GM13977 (cell line): ENCODE measurements at regions not wholly inside any gene's neighbourhood (a gene's known extent, or its start where the extent isn't known, plus 50 kb on each side); places are given as distances from the start of the nearest gene placed in this dataset.

ENCODE experiments used
- DNase-seq: peaks from one replicate; pipeline ENCODE4 v3.0.0; 2012; ENCODE audit warnings: low spot score
- CTCF ChIP-seq: IDR thresholded peaks from 2 replicates; pipeline ENCODE4 v1.5.1; 2012; ENCODE audit warnings: mild to moderate bottlenecking, control low read depth; ENCODE audit not compliant: insufficient read depth; ENCODE audit errors: extremely low read depth, missing control alignments
- in situ Hi-C: fragments of 300-500 bp; cut with MboI; formaldehyde crosslinking; loops from one replicate; pipeline ENCODE4 v1.12.0; 2022; ENCODE audit warnings: low sequenced_read_pairs, low pct_unique_long_range_greater_than_20kb, mixed read lengths, inconsistent platforms; ENCODE audit not compliant: unreplicated experiment

- no peak for DNase-seq
- no peak for TF ChIP-seq CTCF
- in situ Hi-C loops: no loop called here
Measured at GRCh38 chr7:135731-136645, 56.4 kb upstream of the FAM20C start.

- in situ Hi-C loops: no loop called here
- no peak for TF ChIP-seq CTCF
- DNase-seq: no peak
Measured at GRCh38 chr7:137094-137891, 55.1 kb upstream of the FAM20C start.

GRCh38 chr7:139131-139530, 53.2 kb upstream of the FAM20C start:
- in situ Hi-C loops: no loop called here
- no peak for TF ChIP-seq CTCF

GRCh38 chr7:139561-140243, 52.7 kb upstream of the FAM20C start:
- no peak for TF ChIP-seq CTCF
- in situ Hi-C loops: no loop called here
- no peak for DNase-seq

More at GRCh38 chr7:139131-139530, 53.2 kb upstream of the FAM20C start:
- DNase-seq: no peak

- in situ Hi-C loops: no loop called here
- no peak for DNase-seq
Measured at GRCh38 chr7:140996-141395, 51.4 kb upstream of the FAM20C start.

More at GRCh38 chr7:140996-141395, 51.4 kb upstream of the FAM20C start:
- TF ChIP-seq CTCF: no peak
